NAMALWA (cell line): ENCODE measurements at regions not wholly inside any gene's neighbourhood (a gene's known extent, or its start where the extent isn't known, plus 50 kb on each side); places are given as distances from the start of the nearest gene placed in this dataset.
A peak's percentile ranks its signal among the peaks of the same experiment; 100 is the strongest.

Source experiments
- DNase-seq: peaks from one replicate; pipeline ENCODE4 v3.0.0-alpha.2; 2015; ENCODE audit warnings: low spot score

DNA sequence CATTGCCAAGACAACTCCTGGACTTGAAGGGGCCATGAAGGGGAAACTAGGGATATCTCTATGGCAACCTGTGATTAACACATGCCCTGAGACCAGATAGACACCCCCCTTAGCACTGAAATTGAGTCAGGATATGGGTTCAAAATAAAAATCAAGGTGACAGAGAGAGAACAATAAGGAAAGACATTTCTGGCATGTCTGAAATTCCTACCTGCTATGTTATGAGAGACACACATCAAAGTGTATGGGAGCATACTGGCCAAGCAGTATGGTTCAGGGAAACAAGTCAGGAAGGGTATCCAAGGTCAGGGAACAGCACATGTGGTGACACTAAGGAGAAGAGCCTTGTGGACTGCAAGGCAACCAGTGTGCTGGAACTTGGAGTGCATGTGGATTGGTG, 388.7 kb downstream of the SHQ1 start:
- DNase-seq: no peak

GRCh38 chr3:72458375-72458774, 389.9 kb downstream of the SHQ1 start:
- DNase-seq: no peak

GRCh38 chr3:72454441-72454840, 393.8 kb downstream of the SHQ1 start:
- DNase-seq: no peak

DNA sequence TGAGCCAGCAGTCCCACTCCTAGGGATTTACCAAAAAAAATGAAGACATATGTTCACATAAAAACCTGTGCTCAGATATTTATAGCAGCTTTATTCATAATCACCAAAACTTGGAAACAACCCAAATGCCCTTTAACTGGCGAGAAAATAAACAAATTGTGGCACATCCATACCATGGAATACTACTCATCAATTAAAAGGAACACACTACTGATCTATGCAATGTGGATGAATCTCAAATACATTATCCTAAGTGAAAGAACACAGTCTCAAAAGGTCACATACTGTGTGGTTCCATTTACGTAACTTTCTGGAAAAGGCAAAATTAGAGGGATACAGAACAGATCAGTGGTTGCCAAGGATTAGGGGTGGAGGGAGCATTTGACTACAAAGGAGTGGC, 394.5 kb downstream of the SHQ1 start:
- DNase-seq: no peak

DNA sequence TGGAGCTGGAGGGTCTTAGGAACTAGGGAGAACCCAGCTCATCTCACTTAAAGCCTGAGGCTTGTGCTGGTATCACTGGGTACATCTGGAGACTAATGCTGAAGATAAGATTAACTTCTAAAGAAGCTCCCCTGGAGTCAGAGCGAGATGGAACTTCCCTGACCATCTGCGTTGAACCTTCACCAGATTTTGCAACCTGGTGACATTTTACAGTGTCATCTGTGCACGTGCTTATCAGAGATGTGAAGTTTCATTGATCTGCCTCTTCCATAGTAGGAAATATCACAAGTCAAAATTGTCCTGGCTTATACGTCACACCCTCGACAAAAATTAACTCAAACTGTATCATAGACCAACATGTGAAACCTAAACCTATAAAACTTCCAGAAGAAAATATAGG, 395.5 kb downstream of the SHQ1 start:
- no peak for DNase-seq

- no peak for DNase-seq
Measured at GRCh38 chr3:72451841-72452240, 396.4 kb downstream of the SHQ1 start.

DNA sequence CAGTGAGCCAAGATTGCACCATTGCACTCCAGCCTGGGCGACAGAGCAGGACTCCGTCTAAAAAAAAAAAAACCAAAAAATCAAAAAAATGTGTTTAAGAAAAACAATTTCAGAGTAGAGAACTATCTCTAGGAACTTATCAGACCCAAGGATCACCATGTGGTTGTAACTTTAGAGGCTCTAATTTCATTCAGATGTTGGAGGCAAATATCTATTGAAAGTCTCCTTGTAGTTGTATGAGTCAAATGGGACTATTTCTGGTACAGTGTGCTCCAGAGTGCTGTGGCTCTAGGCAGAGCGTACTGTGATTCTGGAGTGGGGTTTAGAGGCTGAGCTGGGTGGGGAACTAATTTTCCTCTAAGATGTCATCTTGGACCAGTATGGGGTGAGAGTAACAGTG, 398.7 kb downstream of the SHQ1 start:
- DNase-seq: no peak

GRCh38 chr3:72448858-72449257, 399.4 kb downstream of the SHQ1 start:
- DNase-seq: no peak

DNA sequence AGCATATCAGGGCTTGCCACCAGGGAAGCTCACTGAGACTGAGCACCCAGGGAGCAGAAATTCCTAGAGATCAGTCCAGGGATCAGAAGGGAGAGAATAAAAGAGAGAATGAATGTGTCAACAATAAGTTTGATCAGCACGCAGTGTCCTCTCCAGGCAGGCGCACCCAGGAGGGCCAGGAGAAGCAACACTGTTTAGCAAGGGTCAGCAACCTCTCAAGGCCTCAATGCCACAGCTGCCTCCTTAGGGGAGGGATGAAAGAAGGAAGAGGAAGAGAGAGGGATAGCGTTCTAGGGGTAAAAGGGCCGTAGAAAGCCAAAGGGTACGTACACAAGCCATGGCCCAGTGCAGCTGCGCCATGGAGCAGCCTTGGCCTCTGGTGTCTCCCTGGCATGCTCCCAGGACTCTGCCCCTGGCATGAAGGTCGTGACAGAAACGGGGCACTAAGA, 399.8 kb downstream of the SHQ1 start:
- DNase-seq: no peak

- peak; percentile 76 for DNase-seq
Measured at GRCh38 chr3:72447059-72447946, 400.9 kb downstream of the SHQ1 start.

GRCh38 chr3:72446218-72447058, 401.8 kb downstream of the SHQ1 start, which contains the start of gene RYBP:
Gene RYBP (minus strand): TSS chr3:72446621.
- DNase-seq: peak; percentile 26

DNA sequence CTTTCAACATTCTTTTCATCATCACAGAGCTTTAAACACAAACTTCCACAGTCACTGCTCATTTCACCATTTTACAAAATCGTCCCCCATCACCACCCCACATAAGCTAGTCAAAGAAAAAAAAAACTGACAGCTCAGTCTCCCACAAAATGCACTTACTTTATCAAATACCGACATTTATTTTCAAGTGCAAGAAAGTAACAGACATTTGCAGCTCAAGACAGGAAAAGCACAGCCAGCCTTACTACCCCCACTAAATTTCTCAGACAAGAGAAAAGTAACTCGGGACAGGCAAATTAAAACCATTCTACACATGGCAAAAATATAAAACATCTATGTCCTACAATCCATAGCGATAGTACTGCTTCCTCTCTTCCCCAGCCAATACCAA, 402.4 kb downstream of the SHQ1 start:
- peak; percentile 12 for DNase-seq

DNA sequence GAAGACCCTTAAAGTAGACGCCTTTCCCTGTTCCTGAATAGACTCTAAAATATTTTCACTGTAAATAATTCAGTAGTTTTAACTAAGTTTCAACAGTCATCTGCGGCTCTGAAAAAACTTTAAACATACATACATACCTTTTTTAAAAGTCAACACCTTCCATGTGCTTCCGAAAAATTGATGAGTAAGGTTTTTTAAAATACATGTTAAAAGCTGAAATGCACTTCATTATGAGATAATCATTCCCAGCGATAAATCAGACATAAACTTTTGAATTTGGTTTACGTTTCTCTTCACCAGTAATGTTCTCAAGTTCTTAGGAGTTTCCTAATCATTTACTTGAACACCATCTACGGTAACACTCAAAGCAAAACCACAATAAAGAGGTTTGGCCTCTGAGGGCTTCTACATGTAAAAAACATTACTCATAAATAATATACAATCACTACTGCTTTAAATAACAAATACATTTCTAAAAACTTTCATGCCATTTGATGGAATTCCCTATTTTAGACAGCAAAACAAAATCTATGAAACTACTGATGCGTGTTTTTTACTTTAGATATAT, 403.5 kb downstream of the SHQ1 start:
- no peak for DNase-seq

DNA sequence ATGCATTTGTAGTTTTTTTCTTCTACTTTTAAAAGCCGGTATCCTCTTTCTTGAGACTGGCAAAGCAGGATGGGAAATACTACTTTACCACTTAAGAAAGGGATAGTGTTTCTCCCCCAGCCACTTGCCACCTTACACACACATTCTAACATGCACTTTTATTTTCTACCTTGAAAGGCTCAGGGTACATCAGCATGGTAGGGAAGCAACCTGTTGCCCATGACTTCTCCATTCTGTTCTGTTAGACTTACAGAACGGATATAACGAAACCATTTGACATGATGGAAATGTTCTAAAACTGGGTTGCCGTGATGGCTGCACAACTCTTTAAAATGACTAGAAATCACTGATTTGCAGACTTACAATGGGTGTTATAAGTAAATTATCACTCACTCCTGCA, 405.5 kb downstream of the SHQ1 start:
- no peak for DNase-seq

DNA sequence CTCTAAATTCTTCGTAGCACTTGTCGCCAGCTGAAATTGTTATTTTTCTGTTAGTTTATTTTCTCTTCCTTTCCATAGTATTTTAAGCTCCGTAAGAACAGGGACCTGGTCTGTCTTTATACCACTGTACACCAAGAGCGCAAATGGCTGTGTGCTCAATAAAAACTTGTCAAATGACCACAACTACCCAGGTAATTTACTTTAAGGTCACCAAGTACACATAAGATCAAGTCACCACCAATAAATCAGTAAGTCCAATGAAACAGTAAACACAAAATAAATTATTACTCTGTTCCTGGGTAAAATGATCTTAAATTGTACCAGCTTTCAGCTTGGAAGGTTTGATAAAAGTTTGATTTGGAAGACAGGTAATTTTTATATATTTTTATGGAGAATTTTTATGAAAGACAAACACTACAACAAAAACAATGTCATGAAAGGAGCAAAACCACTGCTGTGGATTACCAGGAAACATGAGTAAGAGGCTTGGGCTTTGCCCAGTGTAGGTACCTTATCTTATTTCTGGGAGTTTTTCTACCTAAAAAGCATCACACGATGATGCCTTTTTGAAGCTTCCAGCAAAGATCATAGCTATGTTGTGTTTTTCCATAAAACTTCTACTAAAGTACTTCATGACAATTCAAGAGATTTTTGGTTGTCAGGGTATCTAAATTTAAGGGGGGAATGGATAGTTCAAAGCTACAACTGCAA, 406.8 kb downstream of the SHQ1 start:
- DNase-seq: no peak

- DNase-seq: no peak
Measured at GRCh38 chr3:72440491-72440890, 407.8 kb downstream of the SHQ1 start.

GRCh38 chr3:72439321-72440183, 408.7 kb downstream of the SHQ1 start:
- no peak for DNase-seq

DNA sequence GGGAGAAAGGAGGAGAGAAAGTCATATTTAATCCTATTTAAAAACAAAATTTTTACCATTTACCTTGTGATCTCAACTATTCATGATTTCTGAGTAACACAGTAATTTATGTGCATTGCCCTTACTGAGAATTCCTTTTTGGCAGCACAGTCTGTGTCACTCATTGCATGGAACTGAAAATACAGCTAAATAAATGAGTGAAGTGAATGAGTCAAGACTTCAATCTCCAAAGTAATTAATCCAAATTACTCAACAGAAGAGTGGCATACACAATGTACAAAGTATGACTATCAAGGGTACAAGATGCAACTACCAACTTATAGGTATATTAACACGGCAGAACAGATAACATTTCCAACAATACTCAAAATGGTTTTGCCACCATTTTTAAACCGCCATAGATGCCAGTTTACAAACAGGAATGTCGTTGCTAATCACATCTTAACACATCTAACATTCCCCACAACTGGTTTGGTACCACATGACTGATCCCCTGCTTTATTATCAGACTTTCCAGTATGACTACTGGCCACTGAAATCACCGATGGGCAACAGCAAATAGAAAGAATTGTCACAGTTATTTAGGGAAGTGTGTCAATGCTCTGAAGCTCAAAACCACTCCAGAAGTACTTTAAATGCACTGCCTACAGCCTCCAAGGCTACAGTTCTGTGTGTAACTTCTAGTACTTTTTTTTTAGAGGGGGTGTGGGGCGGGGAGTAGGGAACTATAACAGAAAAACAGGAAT, 410.4 kb downstream of the SHQ1 start:
- no peak for DNase-seq

- DNase-seq: no peak
Measured at GRCh38 chr3:72436863-72437592, 411.2 kb downstream of the SHQ1 start.

DNA sequence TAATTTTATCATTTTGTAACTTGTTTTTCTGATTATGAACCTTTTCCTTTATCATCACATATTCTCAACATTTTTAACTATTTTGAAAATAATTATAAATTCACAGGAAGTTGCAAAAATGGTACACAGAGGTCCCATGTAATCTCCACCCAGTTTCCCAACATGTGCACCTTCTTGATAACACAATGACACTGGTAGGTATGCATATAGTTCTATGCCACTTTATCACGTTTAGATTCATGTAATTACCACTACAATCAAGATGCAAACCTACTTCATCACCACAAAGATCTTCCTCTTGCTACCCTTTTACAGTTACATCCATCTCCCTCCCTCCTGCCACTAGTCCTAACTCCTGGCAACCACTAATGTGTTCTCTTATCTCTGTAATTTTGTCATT, 413.9 kb downstream of the SHQ1 start:
- no peak for DNase-seq
